Thyroid gland (tissue), 4 donors: ENCODE measurements at regions not wholly inside any gene's neighbourhood (a gene's known extent, or its start where the extent isn't known, plus 50 kb on each side); places are given as distances from the start of the nearest gene placed in this dataset.

ENCODE experiments used
- DNase-seq, 2 donors: peaks; one replicate each; pipeline ENCODE4 v3.0.0-alpha.2; 2019
- H3K27ac ChIP-seq, 3 donors: fragments of 200-600 bp; sonication (generic); 1 replicate in 2 of 3; 2 replicates in 1 of 3; pipeline ENCODE4 v1.5.1; 2016 to 2019; ENCODE audit warnings: mild to moderate bottlenecking in 1 of 3, moderate library complexity in 1 of 3
- H3K27me3 ChIP-seq: fragments of 200-600 bp; sonication (generic); one replicate; pipeline ENCODE4 v1.5.1; 2019
- H3K36me3 ChIP-seq, 2 donors: fragments of 200-600 bp; sonication (generic); one replicate each; pipeline ENCODE4 v1.5.1; 2016 to 2019
- H3K4me1 ChIP-seq, 2 donors: fragments of 200-600 bp; sonication (generic); one replicate each; pipeline ENCODE4 v1.5.1; 2017 to 2019
- H3K4me3 ChIP-seq, 3 donors: fragments of 200-600 bp; sonication (generic); replicated peaks in 1 of 3; 1 replicate in 2 of 3; 2 replicates in 1 of 3; pipeline ENCODE4 v1.5.1; 2016; ENCODE audit warnings: mild to moderate bottlenecking in 1 of 3
- H3K9me3 ChIP-seq: fragments of 200-600 bp; sonication (generic); one replicate; pipeline ENCODE4 v1.5.1; 2017
- POLR2A ChIP-seq, 2 donors: fragments of 450-650 bp; IDR thresholded peaks; one replicate each; pipeline ENCODE4 v1.6.1; 2017; ENCODE audit warnings: antibody characterized with exemption in 2 of 2, mild to moderate bottlenecking in 2 of 2, moderate library complexity in 1 of 2
- WGBS, 2 donors: methylation state at CpG; one replicate each; pipeline ENCODE4 v1.1.5; 2017; 5-methylcytosine and 5-hydroxymethylcytosine counted together
- intact Hi-C: fragments of 100-400 bp; cut with DNase I; formaldehyde crosslinking; loops from one replicate; pipeline ENCODE4 v1.15.1; 2023
- TF ChIP-seq, protein P1 (sequence below), 6 experiments: fragments of 200-600 bp in 3 of 6; fragments of 450-650 bp in 3 of 6; sonication (generic) in 3 of 6; IDR thresholded peaks; one replicate each; pipeline ENCODE4 v1.5.1; 2016 to 2019; ENCODE audit warnings: antibody characterized with exemption in 6 of 6, mild to moderate bottlenecking in 2 of 6, inconsistent platforms in 1 of 6, moderate library complexity in 1 of 6

DNA sequence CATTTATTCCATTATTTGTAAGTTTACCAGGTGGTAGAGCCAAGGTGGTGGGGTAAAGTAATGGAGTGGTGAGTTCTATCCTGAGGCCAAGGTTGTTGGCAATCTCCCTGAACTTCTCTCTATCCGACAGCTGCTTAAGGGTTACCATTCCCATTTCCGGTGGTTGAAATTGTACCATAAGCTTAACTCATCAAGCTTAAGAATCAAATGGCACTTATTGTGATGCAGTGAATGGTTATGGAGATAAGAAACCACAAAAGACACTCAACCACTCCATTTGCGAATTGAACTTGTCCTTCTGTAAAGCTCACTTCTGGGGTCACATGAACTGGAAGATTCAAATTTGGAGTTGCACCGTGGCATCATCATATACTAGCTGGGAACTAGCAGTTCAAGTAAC lies 287.4 kb upstream of the SLCO3A1 start:
- Histone ChIP-seq H3K4me1 (no peaks in the 10 kb centered on the region), H3K27ac (no peak overlapping the region), H3K9me3 (no peaks in the 10 kb centered on the region), H3K36me3 (no peaks in the 10 kb centered on the region), H3K4me3 (no peak overlapping the region), H3K27me3 (no peaks in the 10 kb centered on the region)
- 86 to 88% methylated on average over 4 of the region's 4 CpGs for WGBS, 2 donors
- intact Hi-C loops, result no loop called here
- DNase-seq, result no peak
- TF ChIP-seq POLR2A (IDR thresholded peaks at IDR 0.05), result no peak
- TF ChIP-seq, protein P1, sequence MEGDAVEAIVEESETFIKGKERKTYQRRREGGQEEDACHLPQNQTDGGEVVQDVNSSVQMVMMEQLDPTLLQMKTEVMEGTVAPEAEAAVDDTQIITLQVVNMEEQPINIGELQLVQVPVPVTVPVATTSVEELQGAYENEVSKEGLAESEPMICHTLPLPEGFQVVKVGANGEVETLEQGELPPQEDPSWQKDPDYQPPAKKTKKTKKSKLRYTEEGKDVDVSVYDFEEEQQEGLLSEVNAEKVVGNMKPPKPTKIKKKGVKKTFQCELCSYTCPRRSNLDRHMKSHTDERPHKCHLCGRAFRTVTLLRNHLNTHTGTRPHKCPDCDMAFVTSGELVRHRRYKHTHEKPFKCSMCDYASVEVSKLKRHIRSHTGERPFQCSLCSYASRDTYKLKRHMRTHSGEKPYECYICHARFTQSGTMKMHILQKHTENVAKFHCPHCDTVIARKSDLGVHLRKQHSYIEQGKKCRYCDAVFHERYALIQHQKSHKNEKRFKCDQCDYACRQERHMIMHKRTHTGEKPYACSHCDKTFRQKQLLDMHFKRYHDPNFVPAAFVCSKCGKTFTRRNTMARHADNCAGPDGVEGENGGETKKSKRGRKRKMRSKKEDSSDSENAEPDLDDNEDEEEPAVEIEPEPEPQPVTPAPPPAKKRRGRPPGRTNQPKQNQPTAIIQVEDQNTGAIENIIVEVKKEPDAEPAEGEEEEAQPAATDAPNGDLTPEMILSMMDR (IDR thresholded peaks at IDR 0.05), result no peak

DNA sequence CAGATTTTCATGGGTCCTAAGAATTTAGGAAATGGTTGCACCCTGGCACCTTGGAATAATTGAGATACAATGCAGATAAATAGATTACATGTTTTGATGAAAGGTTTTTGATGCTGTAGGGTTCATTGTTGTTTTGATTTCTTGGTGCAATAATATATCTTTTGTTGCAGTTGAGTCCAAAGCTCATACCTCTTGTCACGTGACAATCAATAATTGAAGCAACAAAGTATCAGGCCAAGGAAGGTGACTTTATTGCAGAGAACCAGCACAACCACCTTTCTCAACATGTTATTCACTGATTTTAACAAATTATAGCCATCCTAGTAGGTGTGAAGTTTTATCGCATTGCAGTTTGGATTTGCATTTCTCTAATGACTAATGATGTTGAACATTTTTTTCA lies 285.5 kb upstream of the SLCO3A1 start:
- no peak for DNase-seq
- H3K36me3 ChIP-seq, result no peaks in the 10 kb centered on the region
- H3K4me1 ChIP-seq, result no peaks in the 10 kb centered on the region
- H3K9me3 ChIP-seq, result no peaks in the 10 kb centered on the region
- TF ChIP-seq POLR2A (IDR thresholded peaks at IDR 0.05), result no peak
- TF ChIP-seq, protein P1 (IDR thresholded peaks at IDR 0.05), result no peak
- no peak overlapping the region for H3K27ac ChIP-seq
- no peak overlapping the region for H3K4me3 ChIP-seq
- no peaks in the 10 kb centered on the region for H3K27me3 ChIP-seq
- WGBS, 2 donors, result 88 to 90% methylated on average over 2 of the region's 2 CpGs
- intact Hi-C loops, result no loop called here

DNA sequence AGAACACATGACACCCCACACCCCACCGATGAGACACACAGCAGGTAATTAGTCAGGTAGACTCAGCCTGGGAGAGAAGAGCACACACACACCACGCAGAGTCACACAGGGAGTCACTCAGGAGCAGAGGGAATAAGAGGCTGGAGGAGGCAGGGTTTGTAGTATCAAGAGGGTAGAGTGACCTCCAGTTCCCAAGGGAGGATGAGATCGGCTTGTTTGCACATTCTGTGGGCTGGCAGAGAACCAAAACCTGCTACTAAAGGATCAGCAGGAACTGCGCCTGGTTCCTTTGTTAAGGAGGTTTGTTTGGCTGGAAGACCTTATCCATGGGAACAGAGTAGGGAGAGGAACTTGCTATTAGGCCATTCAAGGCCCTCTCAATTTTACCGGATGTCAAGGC lies 281.4 kb upstream of the SLCO3A1 start:
- no peak for DNase-seq
- intact Hi-C loops, result no loop called here
- no peak overlapping the region for H3K27ac ChIP-seq
- H3K36me3 ChIP-seq, result no peaks in the 10 kb centered on the region
- 57 to 59% methylated on average over 5 of the region's 5 CpGs for WGBS, 2 donors
- no peaks in the 10 kb centered on the region for H3K4me1 ChIP-seq
- no peak for TF ChIP-seq POLR2A (IDR thresholded peaks at IDR 0.05)
- TF ChIP-seq, protein P1 (IDR thresholded peaks at IDR 0.05), result no peak
- H3K4me3 ChIP-seq, result no peak overlapping the region
- H3K27me3 ChIP-seq, result no peaks in the 10 kb centered on the region
- no peaks in the 10 kb centered on the region for H3K9me3 ChIP-seq

DNA sequence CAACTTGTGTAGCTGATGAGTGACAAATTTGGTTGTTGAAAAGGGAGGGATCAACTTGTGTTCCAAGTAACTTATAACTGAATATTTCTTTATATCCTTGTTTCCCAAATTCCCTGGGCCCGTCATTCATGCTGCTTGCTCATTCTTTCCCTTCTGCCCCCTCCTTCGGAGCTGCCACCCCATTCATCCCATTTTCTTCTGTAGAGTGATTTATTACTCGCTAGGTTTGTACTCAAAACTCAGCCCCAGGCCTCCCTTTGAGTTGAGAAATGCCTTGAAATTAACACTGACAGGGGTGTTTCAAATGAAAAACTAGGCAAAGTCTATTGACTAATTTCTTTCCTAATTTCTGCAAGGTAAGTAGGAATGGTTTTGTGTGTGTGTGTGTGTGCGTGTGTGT lies 277.4 kb upstream of the SLCO3A1 start:
- TF ChIP-seq, protein P1 (IDR thresholded peaks at IDR 0.05), result no peak
- no peak for TF ChIP-seq POLR2A (IDR thresholded peaks at IDR 0.05)
- Histone ChIP-seq H3K4me3 (no peak overlapping the region), H3K36me3 (no peaks in the 10 kb centered on the region), H3K9me3 (no peaks in the 10 kb centered on the region), H3K27me3 (no peaks in the 10 kb centered on the region), H3K4me1 (no peaks in the 10 kb centered on the region), H3K27ac (no peak overlapping the region)
- intact Hi-C loops, result no loop called here
- WGBS, 2 donors, result 67 to 72% methylated on average over 4 of the region's 4 CpGs
- no peak for DNase-seq

DNA sequence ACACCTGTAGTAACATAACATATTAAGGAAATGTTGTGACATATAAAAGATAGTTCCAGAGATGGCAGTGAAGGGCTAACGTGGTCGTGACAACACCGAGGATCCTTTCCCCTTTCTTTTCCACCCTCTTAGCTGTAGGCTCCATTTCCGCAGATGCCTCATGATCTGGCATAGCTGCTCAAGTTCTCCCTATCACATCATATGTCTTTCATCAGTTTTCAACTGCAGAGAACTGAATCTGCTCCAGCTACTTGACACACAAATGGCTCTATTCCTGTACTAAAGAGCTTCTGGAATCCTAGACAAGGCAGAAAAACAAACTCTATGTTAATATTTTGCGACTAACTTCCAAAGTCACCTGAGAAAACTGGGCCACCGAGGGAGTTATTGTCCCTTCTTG lies 275.0 kb upstream of the SLCO3A1 start:
- H3K36me3 ChIP-seq, result no peaks in the 10 kb centered on the region
- H3K27me3 ChIP-seq, result no peaks in the 10 kb centered on the region
- no peak overlapping the region for H3K27ac ChIP-seq
- no peak for DNase-seq
- H3K9me3 ChIP-seq, result no peaks in the 10 kb centered on the region
- H3K4me1 ChIP-seq, result no peaks in the 10 kb centered on the region
- WGBS, 2 donors, result 81 to 84% methylated on average over 6 of the region's 6 CpGs
- intact Hi-C loops, result no loop called here
- no peak overlapping the region for H3K4me3 ChIP-seq
- no peak for TF ChIP-seq POLR2A (IDR thresholded peaks at IDR 0.05)
- TF ChIP-seq, protein P1 (IDR thresholded peaks at IDR 0.05), result no peak
